ENCODE measurements at regions not wholly inside any gene's neighbourhood (a gene's known extent, or its start where the extent isn't known, plus 50 kb on each side); places are given as distances from the start of the nearest gene placed in this dataset.

DNA sequence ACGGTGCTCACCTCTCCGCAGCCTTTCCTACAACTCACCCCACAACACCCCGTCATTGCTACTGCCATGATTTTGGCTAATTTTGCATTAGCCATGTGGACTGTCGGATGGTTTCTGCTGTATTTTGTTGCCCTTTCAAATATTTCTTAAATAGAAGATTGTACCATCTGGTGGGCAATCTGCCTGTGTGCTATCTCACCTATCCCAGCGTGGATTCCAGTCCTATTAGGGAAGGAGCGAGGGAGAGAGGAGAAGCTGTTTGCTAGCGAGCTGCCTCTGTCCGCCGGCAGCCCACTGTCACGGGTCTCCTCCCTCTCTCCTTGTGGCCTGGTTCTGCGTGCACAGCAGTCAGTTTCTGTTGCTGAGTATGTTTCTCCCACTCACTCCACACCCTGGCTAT lies 336.2 kb downstream of the TXNL1 start:
- TF ChIP-seq, protein P1, sequence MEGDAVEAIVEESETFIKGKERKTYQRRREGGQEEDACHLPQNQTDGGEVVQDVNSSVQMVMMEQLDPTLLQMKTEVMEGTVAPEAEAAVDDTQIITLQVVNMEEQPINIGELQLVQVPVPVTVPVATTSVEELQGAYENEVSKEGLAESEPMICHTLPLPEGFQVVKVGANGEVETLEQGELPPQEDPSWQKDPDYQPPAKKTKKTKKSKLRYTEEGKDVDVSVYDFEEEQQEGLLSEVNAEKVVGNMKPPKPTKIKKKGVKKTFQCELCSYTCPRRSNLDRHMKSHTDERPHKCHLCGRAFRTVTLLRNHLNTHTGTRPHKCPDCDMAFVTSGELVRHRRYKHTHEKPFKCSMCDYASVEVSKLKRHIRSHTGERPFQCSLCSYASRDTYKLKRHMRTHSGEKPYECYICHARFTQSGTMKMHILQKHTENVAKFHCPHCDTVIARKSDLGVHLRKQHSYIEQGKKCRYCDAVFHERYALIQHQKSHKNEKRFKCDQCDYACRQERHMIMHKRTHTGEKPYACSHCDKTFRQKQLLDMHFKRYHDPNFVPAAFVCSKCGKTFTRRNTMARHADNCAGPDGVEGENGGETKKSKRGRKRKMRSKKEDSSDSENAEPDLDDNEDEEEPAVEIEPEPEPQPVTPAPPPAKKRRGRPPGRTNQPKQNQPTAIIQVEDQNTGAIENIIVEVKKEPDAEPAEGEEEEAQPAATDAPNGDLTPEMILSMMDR (IDR thresholded peaks at IDR 0.05; ENCODE audit: insufficient read depth, low read depth, low read length) = no peak
- no peak for TF ChIP-seq EZH2 (IDR thresholded peaks at IDR 0.05; ENCODE audit: insufficient read depth, low read length)
